ENCODE measurements at regions not wholly inside any gene's neighbourhood (a gene's known extent, or its start where the extent isn't known, plus 50 kb on each side); places are given as distances from the start of the nearest gene placed in this dataset.

DNA sequence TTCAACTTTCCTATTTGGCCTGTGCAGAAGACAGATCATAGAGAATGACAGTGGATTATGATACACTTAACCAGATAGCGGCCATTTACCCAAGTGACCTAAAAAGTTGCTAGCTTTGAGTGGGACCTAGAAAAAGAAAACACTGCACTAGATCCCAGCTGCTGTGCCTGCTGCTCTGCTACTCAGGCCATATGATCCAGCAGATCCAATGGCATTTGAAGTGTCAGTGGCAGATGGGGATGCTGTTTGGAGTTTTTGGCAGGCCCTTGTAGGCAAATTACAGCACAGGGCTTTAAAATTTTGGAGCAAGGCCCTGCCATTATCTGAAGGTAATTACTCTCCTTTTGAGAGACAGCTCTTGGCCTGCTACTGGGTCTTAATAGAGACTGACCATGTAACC is 74.0 kb upstream of the KCNE2 start:
- DNase-seq (ENCODE audit: low read depth in 2 of 2) = no peak
- no peak overlapping the region for H3K4me3 ChIP-seq (replicated peaks in 1 of 2; ENCODE audit: low read depth in 2 of 2, low read length in 2 of 2)
- TF ChIP-seq, protein P1, sequence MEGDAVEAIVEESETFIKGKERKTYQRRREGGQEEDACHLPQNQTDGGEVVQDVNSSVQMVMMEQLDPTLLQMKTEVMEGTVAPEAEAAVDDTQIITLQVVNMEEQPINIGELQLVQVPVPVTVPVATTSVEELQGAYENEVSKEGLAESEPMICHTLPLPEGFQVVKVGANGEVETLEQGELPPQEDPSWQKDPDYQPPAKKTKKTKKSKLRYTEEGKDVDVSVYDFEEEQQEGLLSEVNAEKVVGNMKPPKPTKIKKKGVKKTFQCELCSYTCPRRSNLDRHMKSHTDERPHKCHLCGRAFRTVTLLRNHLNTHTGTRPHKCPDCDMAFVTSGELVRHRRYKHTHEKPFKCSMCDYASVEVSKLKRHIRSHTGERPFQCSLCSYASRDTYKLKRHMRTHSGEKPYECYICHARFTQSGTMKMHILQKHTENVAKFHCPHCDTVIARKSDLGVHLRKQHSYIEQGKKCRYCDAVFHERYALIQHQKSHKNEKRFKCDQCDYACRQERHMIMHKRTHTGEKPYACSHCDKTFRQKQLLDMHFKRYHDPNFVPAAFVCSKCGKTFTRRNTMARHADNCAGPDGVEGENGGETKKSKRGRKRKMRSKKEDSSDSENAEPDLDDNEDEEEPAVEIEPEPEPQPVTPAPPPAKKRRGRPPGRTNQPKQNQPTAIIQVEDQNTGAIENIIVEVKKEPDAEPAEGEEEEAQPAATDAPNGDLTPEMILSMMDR (IDR thresholded peaks at IDR 0.05; ENCODE audit: low read depth, low read length) = no peak

DNA sequence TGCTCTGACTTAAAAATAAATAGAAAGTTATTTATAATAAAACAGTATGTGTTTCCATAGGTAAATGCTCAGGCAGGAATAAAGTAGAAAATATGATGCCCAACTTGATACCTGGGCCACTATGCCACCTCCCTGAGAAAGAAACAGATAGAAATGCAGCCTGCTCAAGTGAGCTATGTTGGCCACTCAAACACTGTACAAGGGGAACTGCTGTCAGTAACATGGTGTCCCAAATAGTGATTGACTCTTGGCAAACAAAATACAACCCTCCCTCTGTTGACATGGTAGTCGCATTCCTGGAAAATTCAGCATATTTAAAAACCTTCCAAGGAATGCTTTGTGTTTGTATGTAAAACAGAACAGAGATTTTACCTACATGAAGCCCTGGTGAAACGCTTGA is 66.9 kb upstream of the KCNE2 start:
- DNase-seq (ENCODE audit: low read depth in 2 of 2) = no peak
- TF ChIP-seq, protein P1 (IDR thresholded peaks at IDR 0.05; ENCODE audit: low read depth, low read length) = no peak
- H3K4me3 ChIP-seq (replicated peaks in 1 of 2; ENCODE audit: low read depth in 2 of 2, low read length in 2 of 2) = no peak overlapping the region

DNA sequence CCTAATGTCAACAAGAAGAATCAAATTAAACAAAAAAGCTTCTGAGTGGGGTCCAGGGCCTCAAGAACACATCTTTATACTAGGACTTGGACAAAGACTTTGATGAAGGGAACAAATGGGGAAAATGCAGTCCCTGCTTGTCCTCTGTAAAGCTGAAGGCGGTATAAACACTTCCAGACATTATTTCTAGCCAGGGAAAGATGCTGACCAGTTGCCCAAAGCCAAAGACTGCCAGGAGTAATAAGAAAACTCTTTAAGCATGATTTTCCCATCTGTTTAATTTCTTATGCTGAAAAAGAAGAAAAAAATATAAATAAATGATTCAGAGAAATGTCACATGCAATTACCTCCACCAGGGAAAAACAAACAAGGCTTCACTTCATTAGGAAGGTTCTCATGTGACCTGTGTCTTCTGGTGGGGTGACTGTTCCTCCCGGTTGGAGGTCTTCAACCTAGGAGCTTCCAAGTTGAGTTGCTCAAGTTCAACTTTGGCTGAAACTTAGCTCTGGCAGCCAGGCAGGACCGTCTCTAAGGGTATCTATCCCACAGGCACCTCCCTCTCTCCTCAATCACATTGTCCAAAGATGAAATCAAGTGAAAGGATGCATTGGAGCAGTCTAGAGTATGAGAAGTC is 65.2 kb upstream of the KCNE2 start:
- no peak overlapping the region for H3K4me3 ChIP-seq (replicated peaks in 1 of 2; ENCODE audit: low read depth in 2 of 2, low read length in 2 of 2)
- TF ChIP-seq, protein P1 (IDR thresholded peaks at IDR 0.05; ENCODE audit: low read depth, low read length) = no peak
- no peak for DNase-seq (ENCODE audit: low read depth in 2 of 2)

DNA sequence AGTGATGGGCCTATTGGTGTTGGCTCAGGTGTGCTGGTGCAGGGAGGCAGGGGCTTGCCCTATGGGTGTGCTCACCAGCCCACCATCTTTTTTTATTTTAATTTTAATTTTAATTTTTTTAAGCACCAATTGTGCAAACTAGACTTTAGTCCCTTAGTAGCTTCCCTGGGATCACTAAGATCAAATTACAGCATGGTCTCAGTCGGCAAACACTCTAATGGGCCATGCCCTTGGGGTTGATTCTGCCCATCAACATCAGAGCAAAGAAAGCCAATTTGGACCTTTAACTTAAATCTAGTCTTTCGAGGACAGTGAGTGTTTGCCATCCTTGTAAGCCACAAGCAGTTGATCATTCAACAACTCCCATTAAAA is 64.7 kb upstream of the KCNE2 start:
- TF ChIP-seq, protein P1 (IDR thresholded peaks at IDR 0.05; ENCODE audit: low read depth, low read length) = no peak
- H3K4me3 ChIP-seq (replicated peaks in 1 of 2; ENCODE audit: low read depth in 2 of 2, low read length in 2 of 2) = no peak overlapping the region
- DNase-seq (ENCODE audit: low read depth in 2 of 2) = no peak

DNA sequence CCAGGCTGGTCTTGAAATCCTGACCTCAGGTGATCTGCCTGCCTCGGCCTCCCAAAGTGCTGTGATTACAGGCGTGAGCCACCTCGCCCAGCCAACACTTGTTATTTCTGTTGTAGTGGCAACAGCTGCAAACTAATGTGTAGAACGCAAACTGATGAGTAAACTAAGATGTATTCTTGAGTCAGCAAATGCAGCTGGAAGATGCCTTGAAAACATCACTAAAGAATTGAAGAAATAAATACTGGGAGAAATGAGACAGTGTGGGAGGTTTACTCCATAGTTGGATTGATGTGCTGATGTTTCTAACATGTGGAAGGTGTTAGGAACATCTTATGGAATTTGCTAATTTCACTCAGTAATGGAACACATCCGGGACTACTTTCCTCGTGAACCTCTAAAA is 61.3 kb upstream of the KCNE2 start:
- H3K4me3 ChIP-seq (replicated peaks in 1 of 2; ENCODE audit: low read depth in 2 of 2, low read length in 2 of 2) = no peak overlapping the region
- DNase-seq (ENCODE audit: low read depth in 2 of 2) = peak in 1 of 2 donors; percentile 11
- TF ChIP-seq, protein P1 (IDR thresholded peaks at IDR 0.05; ENCODE audit: low read depth, low read length) = no peak

DNA sequence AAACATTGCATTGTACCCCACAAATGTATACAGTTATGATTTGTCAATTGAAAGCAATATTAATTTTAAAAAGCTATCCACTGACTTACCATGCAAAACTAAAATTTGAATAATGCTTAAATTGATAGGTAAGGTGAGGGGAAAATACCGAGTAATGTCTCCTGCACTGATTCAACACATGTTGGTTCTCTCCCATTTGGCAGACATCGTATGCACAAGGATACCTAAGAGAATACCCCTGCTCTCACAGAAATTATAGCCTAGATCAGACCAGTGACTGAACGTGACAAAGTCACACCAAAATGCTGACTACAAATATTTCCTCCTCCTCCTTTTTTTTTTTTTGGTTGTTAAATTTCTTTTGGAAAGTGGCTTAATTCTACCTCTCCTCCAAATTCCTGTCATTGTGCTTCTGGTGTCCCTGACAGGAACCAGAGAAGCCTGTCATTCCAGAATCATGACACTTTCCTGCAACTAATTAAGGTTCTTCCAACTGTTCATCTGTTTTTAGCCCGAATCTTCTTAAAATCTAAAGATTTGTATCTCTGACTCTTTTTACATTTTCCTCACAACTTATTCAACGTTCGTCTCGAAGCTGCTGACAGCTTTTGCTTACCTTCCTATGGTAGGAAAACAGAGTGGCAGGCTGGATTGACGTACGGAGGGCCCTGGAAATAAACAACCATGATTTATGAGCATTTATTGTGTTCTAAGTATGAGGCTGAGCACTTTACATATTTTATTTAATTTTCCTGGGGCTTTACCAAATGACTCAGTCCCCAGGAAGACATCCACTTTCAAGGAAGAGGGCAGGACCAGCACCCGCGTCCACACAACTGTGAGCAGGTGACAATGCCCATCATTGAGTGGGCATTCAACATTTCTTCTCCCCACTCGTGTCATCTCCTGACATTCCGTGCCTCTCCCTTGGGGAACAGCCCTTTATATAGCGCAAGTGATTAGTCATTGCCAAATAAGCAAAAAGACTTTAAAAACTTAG is 57.9 kb upstream of the KCNE2 start:
- H3K4me3 ChIP-seq (replicated peaks in 1 of 2; ENCODE audit: low read depth in 2 of 2, low read length in 2 of 2) = no peak overlapping the region
- no peak for DNase-seq (ENCODE audit: low read depth in 2 of 2)
- TF ChIP-seq, protein P1 (IDR thresholded peaks at IDR 0.05; ENCODE audit: low read depth, low read length) = no peak

Data from cardiac fibroblast (primary cell).